ENCODE measurements at regions not wholly inside any gene's neighbourhood (a gene's known extent, or its start where the extent isn't known, plus 50 kb on each side); places are given as distances from the start of the nearest gene placed in this dataset.

DNA sequence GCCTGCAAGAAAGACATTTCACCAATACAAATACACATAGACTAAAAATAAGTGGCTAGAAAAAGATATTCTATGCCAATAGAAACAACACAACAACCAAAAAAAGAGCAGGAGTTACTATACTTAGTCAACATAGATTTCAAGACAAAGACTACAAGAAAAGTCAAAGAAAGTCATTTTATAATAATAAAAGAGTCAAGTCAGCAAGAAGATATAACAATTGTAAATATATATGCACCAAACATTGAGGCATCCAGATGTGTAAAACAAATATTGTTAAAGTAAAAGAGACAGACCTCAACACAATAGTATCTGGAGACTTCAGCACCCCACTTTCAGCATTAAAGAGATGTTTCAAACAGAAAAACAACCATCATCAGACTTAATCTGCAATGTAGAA is 104.6 kb downstream of the AMY1C start:
- no peak for DNase-seq (ENCODE audit: low read depth)

GRCh38 chr1:103859721-103860120 is 110.0 kb downstream of the AMY1C start:
- peak; percentile 34 for DNase-seq (ENCODE audit: low read depth)

DNA sequence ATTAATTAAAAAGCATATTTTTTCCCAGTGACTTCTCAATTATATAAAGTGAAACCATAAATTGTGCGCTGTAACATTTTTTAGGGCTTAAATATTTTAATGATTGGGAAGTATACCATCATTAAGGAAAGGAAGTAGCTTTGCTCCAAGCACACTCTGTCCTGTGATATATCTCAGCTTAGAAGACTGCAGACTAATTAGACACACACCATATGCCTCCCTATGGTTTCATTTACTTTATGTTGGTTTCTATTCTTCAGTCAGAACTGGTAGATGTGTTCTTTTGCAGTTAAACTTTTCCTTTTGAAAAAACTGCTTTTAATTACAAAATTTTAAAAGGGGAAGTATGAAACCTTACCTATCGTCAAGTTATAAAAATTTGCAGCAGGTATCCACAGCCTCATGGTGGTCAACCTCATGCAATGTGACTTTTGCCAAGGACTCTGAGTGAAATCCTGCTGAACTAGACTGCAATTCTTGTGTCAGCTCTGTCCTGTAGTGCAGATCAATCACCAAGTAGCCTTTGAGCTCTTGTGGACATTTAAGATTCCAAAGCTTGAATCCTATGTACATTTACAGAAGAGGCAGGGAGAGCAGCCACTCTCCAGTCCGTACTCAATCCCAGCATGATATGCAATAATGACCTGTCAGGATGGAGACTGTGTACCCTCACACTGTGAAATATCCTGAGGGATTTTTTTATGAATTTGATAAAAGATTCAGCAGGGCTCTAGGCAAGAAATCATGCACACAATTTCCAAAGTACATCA is 149.1 kb downstream of the AMY1C start:
- DNase-seq (ENCODE audit: low read depth): no peak

- DNase-seq (ENCODE audit: low read depth): peak; percentile 10
These were observed 150.3 kb downstream of the AMY1C start for GRCh38 chr1:103900005-103900404.

GRCh38 chr1:103901072-103901471 is 151.4 kb downstream of the AMY1C start:
- no peak for DNase-seq (ENCODE audit: low read depth)

GRCh38 chr1:103905363-103905762 is 155.7 kb downstream of the AMY1C start:
- no peak for DNase-seq (ENCODE audit: low read depth)

DNA sequence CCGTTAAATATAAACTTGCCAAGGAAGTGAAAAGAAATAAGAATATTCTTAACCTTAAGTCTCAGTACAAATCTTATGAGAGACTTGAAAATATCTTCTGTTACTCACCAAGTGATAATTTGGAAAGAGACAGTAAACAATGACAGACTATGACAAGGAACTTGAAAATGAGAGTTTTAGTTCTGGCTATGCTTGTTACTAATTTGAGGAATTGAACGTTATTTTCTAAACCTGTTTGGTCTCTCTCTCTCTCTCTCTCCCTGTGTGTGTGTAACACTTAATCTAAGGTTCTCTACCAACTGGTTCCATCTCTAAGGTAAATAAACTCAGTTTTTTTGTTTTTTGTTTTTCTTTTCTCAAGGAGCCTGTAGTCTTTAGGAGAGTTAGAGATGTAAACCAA is 161.8 kb downstream of the AMY1C start:
- no peak for DNase-seq (ENCODE audit: low read depth)

GRCh38 chr1:103917795-103918194 is 168.1 kb downstream of the AMY1C start:
- no peak for DNase-seq (ENCODE audit: low read depth)

DNA sequence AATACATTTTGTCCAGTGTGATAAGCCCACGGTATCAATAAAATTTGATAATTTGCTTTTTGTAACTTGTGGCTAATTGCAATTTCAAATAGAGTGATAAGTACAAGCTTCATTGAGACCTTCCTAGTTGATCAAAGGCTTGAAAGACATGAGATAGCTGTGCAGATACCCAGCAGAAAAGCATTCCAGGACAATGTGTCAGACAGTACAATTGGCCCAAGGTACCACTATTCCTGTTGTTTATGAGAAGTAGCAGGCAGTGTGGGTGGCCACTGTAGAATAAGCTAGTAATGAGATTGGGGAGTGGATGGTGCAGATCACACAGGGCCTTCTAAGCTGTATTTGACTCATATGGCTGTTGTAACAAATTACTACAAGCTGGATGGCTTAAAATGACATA is 182.2 kb downstream of the AMY1C start:
- DNase-seq (ENCODE audit: low read depth): no peak

DNA sequence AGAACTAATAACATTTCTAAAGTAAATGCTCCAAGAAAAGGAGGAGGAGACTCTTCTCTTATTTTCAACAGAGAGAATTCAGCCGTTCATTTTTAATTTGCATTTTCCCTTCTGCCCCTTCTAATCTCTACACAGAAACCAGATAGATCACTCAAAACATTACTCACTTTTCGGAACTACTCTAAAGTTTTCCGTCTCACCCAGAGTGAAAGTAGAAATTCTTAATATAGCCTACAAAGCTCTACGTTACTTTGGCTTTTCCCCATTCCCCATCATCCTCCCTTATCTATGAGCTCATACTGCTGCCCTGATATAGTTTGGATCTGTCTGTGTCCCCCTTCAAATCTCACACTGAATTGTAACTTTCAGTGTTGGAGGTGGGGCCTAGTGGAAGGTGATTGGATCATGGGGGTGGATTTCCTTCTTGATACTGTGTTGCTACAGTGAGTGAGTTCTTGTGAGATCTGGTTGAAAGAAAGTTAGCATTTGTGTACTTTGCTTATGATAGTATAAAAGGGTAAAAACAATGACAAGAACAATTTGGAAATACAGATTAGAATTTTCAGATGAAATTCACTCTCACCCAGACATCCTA is 188.2 kb downstream of the AMY1C start:
- DNase-seq (ENCODE audit: low read depth): no peak

DNA sequence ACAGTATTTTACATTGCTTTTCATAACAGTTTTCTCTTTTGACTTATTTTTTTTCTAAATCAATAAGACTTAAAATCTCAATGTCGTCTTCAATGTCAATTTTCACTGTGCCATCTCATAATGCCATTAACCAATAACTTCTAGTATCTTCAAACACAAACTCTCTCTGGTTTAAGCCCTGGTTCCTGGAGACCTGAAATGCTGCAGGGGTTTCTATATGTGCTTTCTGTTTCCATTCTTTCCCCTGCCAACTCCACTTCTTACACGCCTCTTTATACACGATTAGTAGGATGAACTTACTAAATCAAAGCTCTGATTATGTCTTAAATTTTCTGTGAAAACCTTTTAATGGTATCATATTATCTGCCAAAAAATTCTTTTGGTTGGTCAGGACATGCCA is 191.4 kb downstream of the AMY1C start:
- DNase-seq (ENCODE audit: low read depth): no peak

DNA sequence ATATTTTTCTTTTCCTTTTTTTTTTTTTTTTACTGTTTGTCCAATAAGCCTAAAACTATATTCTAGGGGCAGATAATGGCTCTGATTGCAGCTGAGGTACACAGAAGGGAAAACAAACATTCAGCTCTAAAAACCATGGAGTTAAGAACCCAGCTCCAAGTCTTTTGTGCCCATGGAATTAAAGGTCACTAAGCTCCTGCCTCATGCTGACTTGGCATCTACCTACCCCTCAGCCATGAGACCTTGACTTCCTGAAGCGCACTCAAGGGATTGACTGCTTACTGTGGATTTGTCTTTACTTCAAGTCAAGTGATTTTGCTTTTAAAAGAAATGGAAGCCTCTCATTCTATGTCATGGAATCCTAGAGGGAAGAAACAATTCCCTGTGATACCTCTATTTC is 192.3 kb downstream of the AMY1C start:
- no peak for DNase-seq (ENCODE audit: low read depth)

GRCh38 chr1:103945774-103946173 is 196.1 kb downstream of the AMY1C start:
- DNase-seq (ENCODE audit: low read depth): no peak

- peak; percentile 9 for DNase-seq (ENCODE audit: low read depth)
These were observed 198.8 kb downstream of the AMY1C start for GRCh38 chr1:103948526-103948925.

DNA sequence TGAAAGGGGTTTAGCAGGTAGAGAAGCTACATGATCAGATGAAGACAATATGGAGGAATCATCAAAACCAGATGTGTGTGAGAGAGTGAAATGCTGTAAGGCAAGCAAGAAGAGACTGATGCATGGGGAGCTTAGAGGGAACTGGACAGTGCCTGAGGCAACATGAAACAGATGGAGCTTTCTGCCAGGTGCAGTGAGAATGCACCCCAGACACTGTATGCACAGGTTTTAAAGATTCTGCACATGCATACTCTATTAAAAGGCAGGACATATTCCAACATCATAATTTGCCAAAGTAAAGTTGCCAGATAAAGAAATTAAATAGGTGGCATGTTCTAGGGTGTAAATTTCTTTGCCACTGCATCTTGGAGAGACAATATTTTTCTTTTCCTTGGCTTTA is 200.1 kb downstream of the AMY1C start:
- DNase-seq (ENCODE audit: low read depth): no peak

DNA sequence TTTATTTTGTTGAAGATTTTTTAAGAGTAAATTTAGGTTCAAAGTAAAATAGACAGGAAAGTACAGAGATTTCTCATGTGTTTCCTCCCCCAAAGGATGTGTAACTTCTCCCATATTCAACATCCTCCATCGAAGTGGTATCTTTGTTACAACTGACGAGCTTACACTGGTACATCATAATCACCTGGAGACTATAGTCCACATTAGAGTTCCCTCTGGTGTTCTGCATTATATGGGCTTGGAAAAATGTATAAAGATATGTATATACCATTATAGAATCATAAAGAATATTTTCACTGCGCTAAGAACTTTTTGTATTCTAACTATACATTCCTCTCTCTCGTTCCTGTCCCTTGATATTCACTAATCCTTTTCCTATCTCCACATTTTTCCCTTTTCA is 203.7 kb downstream of the AMY1C start:
- no peak for DNase-seq (ENCODE audit: low read depth)

GRCh38 chr1:103958699-103959098 is 209.0 kb downstream of the AMY1C start:
- DNase-seq (ENCODE audit: low read depth): no peak

DNA sequence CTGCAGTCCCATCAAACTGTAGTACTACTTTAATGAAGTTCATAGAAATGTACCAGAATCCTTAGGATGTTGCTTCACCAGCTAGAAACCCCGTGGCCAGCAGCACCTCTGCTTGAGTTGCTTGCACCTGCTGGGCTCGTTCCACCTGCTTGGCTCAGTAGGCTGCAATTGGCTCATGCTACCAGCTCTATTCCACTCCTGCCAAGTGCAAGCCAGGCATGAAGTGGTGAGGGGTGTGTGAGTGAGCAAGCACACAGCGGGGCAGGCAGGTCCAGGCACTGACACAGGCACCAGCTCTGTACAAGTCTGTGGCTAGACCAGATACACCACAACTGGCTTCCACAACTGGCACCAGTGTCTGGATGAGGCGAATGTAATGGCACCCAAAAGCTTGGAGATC is 209.9 kb downstream of the AMY1C start:
- no peak for DNase-seq (ENCODE audit: low read depth)

- no peak for DNase-seq (ENCODE audit: low read depth)
These were observed 210.3 kb downstream of the AMY1C start for GRCh38 chr1:103960045-103960444.

- no peak for DNase-seq (ENCODE audit: low read depth)
These were observed 211.0 kb downstream of the AMY1C start for GRCh38 chr1:103960710-103961109.

GRCh38 chr1:103986792-103987191 is 237.1 kb downstream of the AMY1C start:
- DNase-seq (ENCODE audit: low read depth): no peak

DNA sequence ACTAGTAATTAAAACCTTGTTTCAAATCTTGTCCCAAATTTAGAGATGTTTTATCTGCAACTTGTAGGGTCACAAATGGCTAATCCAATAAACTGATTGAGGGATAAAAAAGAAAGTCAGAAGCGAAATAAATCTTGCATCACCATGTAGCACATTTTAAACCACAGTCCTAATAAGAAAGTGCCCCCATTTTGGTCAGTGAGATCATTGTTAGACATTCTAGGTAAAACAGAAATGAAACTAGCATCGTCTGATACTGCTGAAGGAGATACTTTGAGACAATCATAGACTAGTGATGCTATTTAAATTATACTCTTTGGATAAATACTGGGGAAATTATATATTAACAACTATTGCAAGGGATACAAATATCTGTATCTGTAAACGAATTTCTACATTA is 247.9 kb downstream of the AMY1C start:
- no peak for DNase-seq (ENCODE audit: low read depth)

- DNase-seq (ENCODE audit: low read depth): no peak
These were observed 269.4 kb downstream of the AMY1C start for GRCh38 chr1:104018922-104019674.
